ENCODE measurements at regions not wholly inside any gene's neighbourhood (a gene's known extent, or its start where the extent isn't known, plus 50 kb on each side); places are given as distances from the start of the nearest gene placed in this dataset.

DNA sequence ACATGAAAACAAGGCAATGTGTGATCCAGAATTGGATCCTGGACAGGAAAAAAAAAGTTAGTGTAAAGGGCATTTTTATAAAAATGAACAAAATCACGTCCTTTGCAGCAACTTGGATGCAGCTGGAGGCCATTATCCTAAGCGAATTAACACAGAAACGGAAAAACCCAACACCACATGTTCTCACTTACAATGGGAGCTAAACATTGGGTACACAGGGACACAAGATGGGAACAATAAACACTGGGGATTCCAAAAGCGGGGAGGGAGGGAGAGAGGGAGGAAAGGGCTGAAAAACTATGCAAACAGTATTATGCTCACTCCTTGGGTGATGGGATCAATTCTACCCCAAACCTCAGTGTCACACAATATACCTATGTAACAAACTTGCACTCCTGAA lies 91.4 kb upstream of the BTBD3 start:
- no peaks in the 10 kb centered on the region for H4K20me1 ChIP-seq (ENCODE audit: insufficient read depth, low read length)
- no peaks in the 10 kb centered on the region for H3K79me2 ChIP-seq (ENCODE audit: low read length)
- no peaks in the 10 kb centered on the region for H3K4me1 ChIP-seq (ENCODE audit: low read length)
- H3K27me3 ChIP-seq (replicated peaks; ENCODE audit: insufficient read depth, low read length) = no peaks in the 10 kb centered on the region
- H3K9me3 ChIP-seq (replicated peaks; ENCODE audit: insufficient read depth, low read length) = no peaks in the 10 kb centered on the region
- no peaks in the 10 kb centered on the region for H3F3A ChIP-seq (ENCODE audit: insufficient read depth, low read length)
- H3K9me2 ChIP-seq (replicated peaks; ENCODE audit: insufficient read depth, low read length) = no peaks in the 10 kb centered on the region
- no peak overlapping the region for H2AFZ ChIP-seq (ENCODE audit: low read length)
- no peak overlapping the region for H3K27ac ChIP-seq (ENCODE audit: low read length)
- H3K36me3 ChIP-seq (replicated peaks; ENCODE audit: insufficient read depth, low read length) = no peaks in the 10 kb centered on the region
- H3K9ac ChIP-seq (ENCODE audit: low read length) = no peak overlapping the region
- H3K4me3 ChIP-seq (ENCODE audit: low read length) = no peak overlapping the region
- DNase-seq = no peak
- no peak overlapping the region for H3K4me2 ChIP-seq (ENCODE audit: low read depth, low read length)
- TF ChIP-seq EZH2 (optimal IDR thresholded peaks at IDR 0.05; ENCODE audit: low read depth, low read length) = no peak
- TF ChIP-seq, protein P1, sequence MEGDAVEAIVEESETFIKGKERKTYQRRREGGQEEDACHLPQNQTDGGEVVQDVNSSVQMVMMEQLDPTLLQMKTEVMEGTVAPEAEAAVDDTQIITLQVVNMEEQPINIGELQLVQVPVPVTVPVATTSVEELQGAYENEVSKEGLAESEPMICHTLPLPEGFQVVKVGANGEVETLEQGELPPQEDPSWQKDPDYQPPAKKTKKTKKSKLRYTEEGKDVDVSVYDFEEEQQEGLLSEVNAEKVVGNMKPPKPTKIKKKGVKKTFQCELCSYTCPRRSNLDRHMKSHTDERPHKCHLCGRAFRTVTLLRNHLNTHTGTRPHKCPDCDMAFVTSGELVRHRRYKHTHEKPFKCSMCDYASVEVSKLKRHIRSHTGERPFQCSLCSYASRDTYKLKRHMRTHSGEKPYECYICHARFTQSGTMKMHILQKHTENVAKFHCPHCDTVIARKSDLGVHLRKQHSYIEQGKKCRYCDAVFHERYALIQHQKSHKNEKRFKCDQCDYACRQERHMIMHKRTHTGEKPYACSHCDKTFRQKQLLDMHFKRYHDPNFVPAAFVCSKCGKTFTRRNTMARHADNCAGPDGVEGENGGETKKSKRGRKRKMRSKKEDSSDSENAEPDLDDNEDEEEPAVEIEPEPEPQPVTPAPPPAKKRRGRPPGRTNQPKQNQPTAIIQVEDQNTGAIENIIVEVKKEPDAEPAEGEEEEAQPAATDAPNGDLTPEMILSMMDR (IDR thresholded peaks at IDR 0.05; ENCODE audit: low read length) = no peak
- no peak for TF ChIP-seq EZH2phosphoT487 (IDR thresholded peaks at IDR 0.05; ENCODE audit: low read length)

DNA sequence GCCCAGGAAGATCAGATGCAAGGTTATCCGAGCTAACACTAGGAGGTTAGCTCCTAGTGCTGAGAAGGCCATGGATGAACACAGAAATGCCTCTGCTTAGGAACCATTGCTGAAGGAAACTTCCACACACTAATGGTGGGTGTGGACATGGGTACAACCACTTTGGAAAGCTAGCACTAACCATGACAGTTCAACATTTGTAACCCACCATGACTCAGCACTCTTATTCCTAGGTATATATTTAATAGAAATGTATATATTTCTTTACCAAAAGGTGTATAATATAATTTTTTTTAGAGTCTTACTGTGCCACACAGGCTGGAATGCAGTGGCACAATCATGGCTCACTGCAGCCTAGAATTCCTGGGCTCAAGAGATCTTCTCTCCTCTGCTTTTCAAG lies 85.3 kb upstream of the BTBD3 start:
- no peaks in the 10 kb centered on the region for H3K27me3 ChIP-seq (replicated peaks; ENCODE audit: insufficient read depth, low read length)
- H3F3A ChIP-seq (ENCODE audit: insufficient read depth, low read length) = no peaks in the 10 kb centered on the region
- no peak overlapping the region for H2AFZ ChIP-seq (ENCODE audit: low read length)
- no peaks in the 10 kb centered on the region for H3K79me2 ChIP-seq (ENCODE audit: low read length)
- H3K36me3 ChIP-seq (replicated peaks; ENCODE audit: insufficient read depth, low read length) = no peaks in the 10 kb centered on the region
- no peak overlapping the region for H3K27ac ChIP-seq (ENCODE audit: low read length)
- H3K9me2 ChIP-seq (replicated peaks; ENCODE audit: insufficient read depth, low read length) = no peaks in the 10 kb centered on the region
- no peak overlapping the region for H3K4me3 ChIP-seq (ENCODE audit: low read length)
- no peaks in the 10 kb centered on the region for H3K4me1 ChIP-seq (ENCODE audit: low read length)
- TF ChIP-seq EZH2phosphoT487 (IDR thresholded peaks at IDR 0.05; ENCODE audit: low read length) = no peak
- TF ChIP-seq, protein P1 (IDR thresholded peaks at IDR 0.05; ENCODE audit: low read length) = no peak
- no peak for TF ChIP-seq EZH2 (optimal IDR thresholded peaks at IDR 0.05; ENCODE audit: low read depth, low read length)
- no peak overlapping the region for H3K4me2 ChIP-seq (ENCODE audit: low read depth, low read length)
- no peaks in the 10 kb centered on the region for H3K9me3 ChIP-seq (replicated peaks; ENCODE audit: insufficient read depth, low read length)
- no peaks in the 10 kb centered on the region for H4K20me1 ChIP-seq (ENCODE audit: insufficient read depth, low read length)
- no peak overlapping the region for H3K9ac ChIP-seq (ENCODE audit: low read length)
- DNase-seq = no peak

DNA sequence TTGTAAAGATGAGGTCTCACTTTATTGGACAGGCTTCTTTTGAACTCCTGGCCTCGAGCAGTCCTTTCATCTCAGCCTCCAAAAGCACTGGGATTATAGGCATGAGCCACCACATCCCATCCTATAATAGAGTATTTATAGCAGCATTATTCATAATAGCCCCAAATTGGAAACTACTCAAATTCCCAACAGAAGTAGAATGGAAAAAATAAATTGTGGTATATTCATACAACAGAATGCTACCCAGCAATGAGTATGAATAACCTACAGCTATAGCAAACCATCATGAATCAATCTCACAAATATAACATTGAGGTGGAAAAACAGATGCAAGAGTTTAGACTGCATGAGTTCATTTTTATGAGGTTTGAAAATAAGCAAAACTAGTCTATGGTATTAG lies 84.8 kb upstream of the BTBD3 start:
- H3K4me3 ChIP-seq (ENCODE audit: low read length) = no peak overlapping the region
- H3K36me3 ChIP-seq (replicated peaks; ENCODE audit: insufficient read depth, low read length) = no peaks in the 10 kb centered on the region
- no peak overlapping the region for H3K4me2 ChIP-seq (ENCODE audit: low read depth, low read length)
- no peak overlapping the region for H3K9ac ChIP-seq (ENCODE audit: low read length)
- TF ChIP-seq EZH2phosphoT487 (IDR thresholded peaks at IDR 0.05; ENCODE audit: low read length) (no peak), EZH2 (optimal IDR thresholded peaks at IDR 0.05; ENCODE audit: low read depth, low read length) (no peak)
- TF ChIP-seq, protein P1 (IDR thresholded peaks at IDR 0.05; ENCODE audit: low read length) = no peak
- H3K4me1 ChIP-seq (ENCODE audit: low read length) = no peaks in the 10 kb centered on the region
- no peaks in the 10 kb centered on the region for H3K9me2 ChIP-seq (replicated peaks; ENCODE audit: insufficient read depth, low read length)
- H3K27me3 ChIP-seq (replicated peaks; ENCODE audit: insufficient read depth, low read length) = no peaks in the 10 kb centered on the region
- no peaks in the 10 kb centered on the region for H4K20me1 ChIP-seq (ENCODE audit: insufficient read depth, low read length)
- no peaks in the 10 kb centered on the region for H3K9me3 ChIP-seq (replicated peaks; ENCODE audit: insufficient read depth, low read length)
- DNase-seq = no peak
- no peak overlapping the region for H3K27ac ChIP-seq (ENCODE audit: low read length)
- no peaks in the 10 kb centered on the region for H3K79me2 ChIP-seq (ENCODE audit: low read length)
- H2AFZ ChIP-seq (ENCODE audit: low read length) = no peak overlapping the region
- no peaks in the 10 kb centered on the region for H3F3A ChIP-seq (ENCODE audit: insufficient read depth, low read length)
